OCI-LY7 (cell line): ENCODE measurements at regions not wholly inside any gene's neighbourhood (a gene's known extent, or its start where the extent isn't known, plus 50 kb on each side); places are given as distances from the start of the nearest gene placed in this dataset.

Experiments used
- BruUV-seq: library from RNA; stranded (reverse); fragments of 400-500 nt; replicated peaks from 2 replicates; lab custom pipeline; 2021; lab: Mats Ljungman, UMichigan
- CTCF ChIA-PET: fragments of 300-600 bp; sonication (Branson Sonifier 250); formaldehyde crosslinking; loops from one replicate; lab custom pipeline; 2022; ENCODE audit warnings: antibody characterized with exemption; ENCODE audit not compliant: unreplicated experiment; lab: Charles Lee
- POLR2A ChIA-PET: fragments of 300-600 bp; sonication (Branson Sonifier 250); formaldehyde crosslinking; loops from one replicate; lab custom pipeline; 2022; ENCODE audit warnings: antibody characterized with exemption; lab: Charles Lee
- DNase-seq: peaks from one replicate; pipeline ENCODE4 v3.0.0-alpha.2; 2015; ENCODE audit warnings: low spot score
- H2AFZ ChIP-seq: fragments of 200-600 bp; sonication (generic), shearing (Covaris generic); 2 replicates; pipeline ENCODE4 v1.6.1; 2014; ENCODE audit warnings: mild to moderate bottlenecking, antibody characterized with exemption, low read length, moderate library complexity
- H3K27ac ChIP-seq: fragments of 200-600 bp; sonication (generic); 2 replicates; pipeline ENCODE4 v1.5.1; 2014; ENCODE audit warnings: mixed run types, low read depth, mild to moderate bottlenecking, moderate library complexity, low read length, inconsistent platforms; ENCODE audit not compliant: poor library complexity, severe bottlenecking
- H3K36me3 ChIP-seq: fragments of 200-600 bp; sonication (generic); 2 replicates; pipeline ENCODE4 v1.6.1; 2014; ENCODE audit warnings: mild to moderate bottlenecking, antibody characterized with exemption, low read length, moderate library complexity, mixed read lengths; ENCODE audit not compliant: insufficient read depth
- H3K4me1 ChIP-seq: fragments of 200-600 bp; sonication (generic); 2 replicates; pipeline ENCODE4 v1.5.1; 2014; ENCODE audit warnings: mild to moderate bottlenecking, low read length; ENCODE audit not compliant: insufficient read depth, poor library complexity, severe bottlenecking
- H3K4me2 ChIP-seq: fragments of 200-600 bp; sonication (generic); 2 replicates; pipeline ENCODE4 v1.6.1; 2014; ENCODE audit warnings: mild to moderate bottlenecking, low read length
- H3K4me3 ChIP-seq: fragments of 200-600 bp; sonication (generic); 2 replicates; pipeline ENCODE4 v1.5.1; 2014; ENCODE audit warnings: mild to moderate bottlenecking, low read depth, low read length; ENCODE audit not compliant: poor library complexity, severe bottlenecking
- H3K79me2 ChIP-seq: fragments of 200-600 bp; sonication (generic); 2 replicates; pipeline ENCODE4 v1.6.1; 2016; ENCODE audit warnings: low read depth, mild to moderate bottlenecking, low read length, moderate library complexity, mixed read lengths; ENCODE audit not compliant: insufficient read depth
- H3K9me2 ChIP-seq: fragments of 200-600 bp; sonication (generic); 2 replicates; pipeline ENCODE4 v1.6.1; 2016; ENCODE audit warnings: mild to moderate bottlenecking, low read length, mixed read lengths; ENCODE audit not compliant: insufficient read depth
- H3K9me3 ChIP-seq: fragments of 200-600 bp; sonication (generic); 2 replicates; pipeline ENCODE4 v1.6.1; 2014; ENCODE audit warnings: mild to moderate bottlenecking, mixed run types, low read length, mixed read lengths
- H4K20me1 ChIP-seq: fragments of 200-600 bp; sonication (generic); 2 replicates; pipeline ENCODE4 v1.6.1; 2014; ENCODE audit warnings: mild to moderate bottlenecking, antibody characterized with exemption, low read length, moderate library complexity, mixed read lengths; ENCODE audit not compliant: insufficient read depth
- CTCF ChIP-seq: fragments of 200-600 bp; sonication (generic); conservative IDR thresholded peaks from 2 replicates; pipeline ENCODE4 v1.5.1; 2014; ENCODE audit warnings: mild to moderate bottlenecking, antibody characterized with exemption, low read length, moderate library complexity, mixed read lengths
- EZH2phosphoT487 ChIP-seq: fragments of 200-600 bp; sonication (generic); IDR thresholded peaks from 2 replicates; pipeline ENCODE4 v1.6.1; 2018; ENCODE audit warnings: low read depth, borderline replicate concordance, mild to moderate bottlenecking, mixed run types, antibody characterized with exemption, low read length, moderate library complexity, mixed read lengths
- intact Hi-C: fragments of 100-400 bp; cut with micrococcal nuclease; formaldehyde crosslinking; loops from one replicate; pipeline ENCODE4 v1.10.0; 2022; ENCODE audit not compliant: unreplicated experiment

GRCh38 chr2:64326578-64327050, 127.3 kb upstream of the LGALSL start:
- Histone ChIP-seq H4K20me1 (no peaks in the 10 kb centered on the region), H3K36me3 (no peaks in the 10 kb centered on the region), H3K4me3 (no peak overlapping the region), H3K4me2 (peak overlapping the region; percentile 44), H2AFZ (peak overlapping the region; percentile 72), H3K4me1 (peaks cover 58% of the 10 kb centered on the region), H3K79me2 (no peaks in the 10 kb centered on the region), H3K9me2 (no peaks in the 10 kb centered on the region), H3K9me3 (no peaks in the 10 kb centered on the region), H3K27ac (no peak overlapping the region)
- TF ChIP-seq EZH2phosphoT487 (no peak), CTCF (no peak)
- no TSS peak for BruUV-seq
- intact Hi-C loops, result loop anchor here (2.0 to 5.0 kb wide), 3 partner anchors 114 to 234 kb away; partner anchors contain the start of gene PELI1
- CTCF ChIA-PET, result interaction anchor here (1.2 to 1.8 kb wide), 3 partner anchors 107 to 278 kb away, joined by 3 to 6 read pairs (median 4); no protein-coding TSS in a partner anchor
- no peak for DNase-seq
- POLR2A ChIA-PET, result interaction anchor here (0.7 to 2.8 kb wide), 5 partner anchors 108 to 277 kb away, joined by 3 to 20 read pairs (median 4); no protein-coding TSS in a partner anchor

- intact Hi-C loops, result loop anchor here (2.0 to 5.0 kb wide), 3 partner anchors 115 to 235 kb away; partner anchors contain the start of gene PELI1
- POLR2A ChIA-PET, result interaction anchor here (0.6 to 2.8 kb wide), 7 partner anchors 108 to 277 kb away, joined by 3 to 20 read pairs (median 3); no protein-coding TSS in a partner anchor
- Histone ChIP-seq H3K27ac (no peak overlapping the region), H2AFZ (peak overlapping the region; percentile 81), H4K20me1 (no peaks in the 10 kb centered on the region), H3K4me3 (peak overlapping the region; percentile 11), H3K36me3 (no peaks in the 10 kb centered on the region), H3K9me3 (no peaks in the 10 kb centered on the region), H3K79me2 (no peaks in the 10 kb centered on the region), H3K9me2 (no peaks in the 10 kb centered on the region), H3K4me1 (peaks cover 58% of the 10 kb centered on the region), H3K4me2 (peak overlapping the region; percentile 52)
- no TSS peak for BruUV-seq
- no peak for TF ChIP-seq CTCF
- TF ChIP-seq EZH2phosphoT487, result no peak
- CTCF ChIA-PET, result interaction anchor here (0.6 to 1.8 kb wide), 5 partner anchors 15 to 279 kb away, joined by 3 to 6 read pairs (median 3); no protein-coding TSS in a partner anchor
- no peak for DNase-seq
Observed at GRCh38 chr2:64327129-64327509, 126.8 kb upstream of the LGALSL start.
